ENCODE measurements at regions not wholly inside any gene's neighbourhood (a gene's known extent, or its start where the extent isn't known, plus 50 kb on each side); places are given as distances from the start of the nearest gene placed in this dataset.

DNA sequence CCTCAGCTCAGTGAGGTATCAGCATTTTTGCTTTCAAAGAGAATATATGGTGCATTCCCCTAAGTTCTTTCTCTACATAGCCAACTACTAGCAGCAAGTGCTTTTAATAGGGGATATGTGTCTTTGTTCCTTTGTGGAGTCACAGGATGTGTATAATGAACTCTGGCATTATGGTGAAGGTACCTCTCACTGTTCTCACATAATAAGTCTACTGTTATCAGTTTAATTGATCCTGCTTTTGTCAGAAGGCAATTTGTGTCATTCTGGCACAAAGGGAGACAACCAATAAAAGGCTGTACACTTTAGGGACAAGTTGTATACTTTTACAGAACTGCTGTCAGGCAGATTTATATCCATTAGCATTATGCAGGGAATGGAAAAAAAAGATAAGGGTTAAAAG lies 531.4 kb upstream of the RIOK2 start:
- H3K36me3 Mint-ChIP-seq, result no peaks in the 10 kb centered on the region
- no peaks in the 10 kb centered on the region for H3K4me1 Mint-ChIP-seq
- Histone ChIP-seq H3K9me3 (replicated peaks in 1 of 2; ENCODE audit: control insufficient read depth in 1 of 2, insufficient read depth in 1 of 2, low read length in 2 of 2) (no peaks in the 10 kb centered on the region), H3K27ac (ENCODE audit: low read depth in 1 of 2, low read length in 2 of 2) (no peak overlapping the region), H3K9ac (ENCODE audit: insufficient read depth, low read length, poor library complexity, severe bottlenecking) (no peak overlapping the region), H2AFZ (ENCODE audit: insufficient read depth, low read depth, low read length, poor library complexity, severe bottlenecking) (no peak overlapping the region), H4K20me1 (ENCODE audit: insufficient read depth, low read length) (no peaks in the 10 kb centered on the region), H3K4me3 (replicated peaks in 1 of 3; ENCODE audit: low read depth in 2 of 3, low read length in 3 of 3) (no peak overlapping the region), H3K4me2 (replicated peaks; ENCODE audit: extremely low read depth, low read length, poor library complexity, severe bottlenecking) (no peak overlapping the region), H3K27me3 (ENCODE audit: control insufficient read depth in 2 of 2, insufficient read depth in 2 of 2, low read length in 2 of 2) (no peaks in the 10 kb centered on the region), H3K4me1 (ENCODE audit: control insufficient read depth in 1 of 2, insufficient read depth in 2 of 2, low read length in 2 of 2) (no peaks in the 10 kb centered on the region), H3K79me2 (ENCODE audit: insufficient read depth, low read length) (no peaks in the 10 kb centered on the region), H3K36me3 (replicated peaks in 1 of 2; ENCODE audit: control insufficient read depth in 1 of 2, insufficient read depth in 2 of 2, low read length in 2 of 2) (no peaks in the 10 kb centered on the region)
- no peaks in the 10 kb centered on the region for H3K27me3 Mint-ChIP-seq (ENCODE audit: low read depth in 3 of 3)
- no peak overlapping the region for H3K27ac Mint-ChIP-seq
- intact Hi-C loops (cut with micrococcal nuclease), result no loop called here
- H3K9me3 Mint-ChIP-seq, result peaks cover 0 to 8% (median 2%) of the 10 kb centered on the region in 7 donors
- H3K4me3 Mint-ChIP-seq, result no peak overlapping the region
- no peak for DNase-seq
- TF ChIP-seq, protein P1, sequence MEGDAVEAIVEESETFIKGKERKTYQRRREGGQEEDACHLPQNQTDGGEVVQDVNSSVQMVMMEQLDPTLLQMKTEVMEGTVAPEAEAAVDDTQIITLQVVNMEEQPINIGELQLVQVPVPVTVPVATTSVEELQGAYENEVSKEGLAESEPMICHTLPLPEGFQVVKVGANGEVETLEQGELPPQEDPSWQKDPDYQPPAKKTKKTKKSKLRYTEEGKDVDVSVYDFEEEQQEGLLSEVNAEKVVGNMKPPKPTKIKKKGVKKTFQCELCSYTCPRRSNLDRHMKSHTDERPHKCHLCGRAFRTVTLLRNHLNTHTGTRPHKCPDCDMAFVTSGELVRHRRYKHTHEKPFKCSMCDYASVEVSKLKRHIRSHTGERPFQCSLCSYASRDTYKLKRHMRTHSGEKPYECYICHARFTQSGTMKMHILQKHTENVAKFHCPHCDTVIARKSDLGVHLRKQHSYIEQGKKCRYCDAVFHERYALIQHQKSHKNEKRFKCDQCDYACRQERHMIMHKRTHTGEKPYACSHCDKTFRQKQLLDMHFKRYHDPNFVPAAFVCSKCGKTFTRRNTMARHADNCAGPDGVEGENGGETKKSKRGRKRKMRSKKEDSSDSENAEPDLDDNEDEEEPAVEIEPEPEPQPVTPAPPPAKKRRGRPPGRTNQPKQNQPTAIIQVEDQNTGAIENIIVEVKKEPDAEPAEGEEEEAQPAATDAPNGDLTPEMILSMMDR (IDR thresholded peaks at IDR 0.05), result no peak

DNA sequence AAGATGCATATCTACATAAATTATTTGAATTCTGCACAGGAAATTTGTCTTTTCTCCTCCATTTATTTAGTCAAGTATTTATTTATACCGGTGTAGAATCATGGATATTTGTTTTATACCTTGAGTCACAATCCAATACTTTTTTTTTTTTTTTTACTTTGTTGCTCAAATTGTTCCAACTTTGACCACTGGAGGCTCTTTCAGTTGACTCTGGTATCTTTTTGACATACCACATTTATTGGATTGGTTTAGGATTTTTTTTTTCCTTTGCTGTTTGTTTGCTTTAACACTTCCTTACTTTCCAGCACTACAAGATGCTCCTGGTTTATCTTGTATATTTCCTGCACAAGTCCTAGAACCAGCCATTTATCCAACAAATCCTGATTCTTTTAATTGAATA lies 543.1 kb upstream of the RIOK2 start:
- Histone ChIP-seq H3K79me2 (ENCODE audit: insufficient read depth, low read length) (no peaks in the 10 kb centered on the region), H4K20me1 (ENCODE audit: insufficient read depth, low read length) (no peaks in the 10 kb centered on the region), H3K4me2 (replicated peaks; ENCODE audit: extremely low read depth, low read length, poor library complexity, severe bottlenecking) (no peak overlapping the region), H3K36me3 (replicated peaks in 1 of 2; ENCODE audit: control insufficient read depth in 1 of 2, insufficient read depth in 2 of 2, low read length in 2 of 2) (no peaks in the 10 kb centered on the region), H3K27ac (ENCODE audit: low read depth in 1 of 2, low read length in 2 of 2) (no peak overlapping the region), H3K4me1 (ENCODE audit: control insufficient read depth in 1 of 2, insufficient read depth in 2 of 2, low read length in 2 of 2) (no peaks in the 10 kb centered on the region), H3K4me3 (replicated peaks in 1 of 3; ENCODE audit: low read depth in 2 of 3, low read length in 3 of 3) (no peak overlapping the region), H2AFZ (ENCODE audit: insufficient read depth, low read depth, low read length, poor library complexity, severe bottlenecking) (no peak overlapping the region), H3K9ac (ENCODE audit: insufficient read depth, low read length, poor library complexity, severe bottlenecking) (no peak overlapping the region), H3K27me3 (ENCODE audit: control insufficient read depth in 2 of 2, insufficient read depth in 2 of 2, low read length in 2 of 2) (no peaks in the 10 kb centered on the region), H3K9me3 (replicated peaks in 1 of 2; ENCODE audit: control insufficient read depth in 1 of 2, insufficient read depth in 1 of 2, low read length in 2 of 2) (peaks cover 11 to 12% of the 10 kb centered on the region in 2 donors)
- TF ChIP-seq, protein P1 (IDR thresholded peaks at IDR 0.05), result no peak
- WGBS (ENCODE audit: insufficient coverage), result no CpG with 5 or more reads among the region's 1 CpG
- Mint-ChIP-seq H3K4me1 (no peaks in the 10 kb centered on the region), H3K36me3 (no peaks in the 10 kb centered on the region), H3K4me3 (no peak overlapping the region), H3K27me3 (ENCODE audit: low read depth in 3 of 3) (no peaks in the 10 kb centered on the region), H3K27ac (no peak overlapping the region), H3K9me3 (peaks cover 2 to 19% (median 11%) of the 10 kb centered on the region in 7 donors)
- DNase-seq, result no peak
- intact Hi-C loops (cut with micrococcal nuclease), result no loop called here
